Astrocyte of the spinal cord (primary cell): ENCODE measurements at regions not wholly inside any gene's neighbourhood (a gene's known extent, or its start where the extent isn't known, plus 50 kb on each side); places are given as distances from the start of the nearest gene placed in this dataset.

Source experiments
- DNase-seq: peaks from one replicate; pipeline ENCODE4 v3.0.0; 2011; ENCODE audit warnings: low read depth, low spot score
- H3K4me3 ChIP-seq: 2 replicates; pipeline ENCODE4 v1.5.1; 2011; ENCODE audit warnings: low read depth, mild to moderate bottlenecking, low read length, moderate library complexity
- in situ Hi-C: cut with HindIII; loops from 2 replicates; pipeline ENCODE4 v1.10.0; 2017; ENCODE audit warnings: low sequenced_read_pairs
- TF ChIP-seq, protein P1 (sequence below): IDR thresholded peaks from 2 replicates; pipeline ENCODE4 v1.5.1; 2012; ENCODE audit warnings: low read depth, mild to moderate bottlenecking, low read length, inconsistent platforms

DNA sequence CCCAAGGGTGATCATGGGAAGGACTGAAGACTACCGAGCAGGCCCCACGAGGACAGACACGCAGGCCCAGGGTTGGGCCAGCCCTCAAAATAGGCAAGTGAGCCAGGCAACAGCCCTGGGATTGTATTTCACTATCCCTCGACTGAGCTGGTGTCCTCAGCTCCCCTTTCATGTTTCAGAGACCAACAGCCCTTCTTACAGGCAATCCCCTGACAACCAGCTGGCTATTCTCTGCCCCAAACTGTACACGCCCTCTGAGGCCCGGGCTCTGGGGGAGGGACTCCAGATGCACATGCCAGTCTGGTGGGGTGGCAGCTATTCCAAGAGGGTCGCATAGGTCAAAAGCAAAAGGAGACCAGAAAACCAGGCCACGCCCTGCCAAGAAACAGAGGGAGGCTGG lies 243.0 kb downstream of the TOMM20 start:
- TF ChIP-seq, protein P1, sequence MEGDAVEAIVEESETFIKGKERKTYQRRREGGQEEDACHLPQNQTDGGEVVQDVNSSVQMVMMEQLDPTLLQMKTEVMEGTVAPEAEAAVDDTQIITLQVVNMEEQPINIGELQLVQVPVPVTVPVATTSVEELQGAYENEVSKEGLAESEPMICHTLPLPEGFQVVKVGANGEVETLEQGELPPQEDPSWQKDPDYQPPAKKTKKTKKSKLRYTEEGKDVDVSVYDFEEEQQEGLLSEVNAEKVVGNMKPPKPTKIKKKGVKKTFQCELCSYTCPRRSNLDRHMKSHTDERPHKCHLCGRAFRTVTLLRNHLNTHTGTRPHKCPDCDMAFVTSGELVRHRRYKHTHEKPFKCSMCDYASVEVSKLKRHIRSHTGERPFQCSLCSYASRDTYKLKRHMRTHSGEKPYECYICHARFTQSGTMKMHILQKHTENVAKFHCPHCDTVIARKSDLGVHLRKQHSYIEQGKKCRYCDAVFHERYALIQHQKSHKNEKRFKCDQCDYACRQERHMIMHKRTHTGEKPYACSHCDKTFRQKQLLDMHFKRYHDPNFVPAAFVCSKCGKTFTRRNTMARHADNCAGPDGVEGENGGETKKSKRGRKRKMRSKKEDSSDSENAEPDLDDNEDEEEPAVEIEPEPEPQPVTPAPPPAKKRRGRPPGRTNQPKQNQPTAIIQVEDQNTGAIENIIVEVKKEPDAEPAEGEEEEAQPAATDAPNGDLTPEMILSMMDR = no peak
- H3K4me3 ChIP-seq = no peak overlapping the region
- in situ Hi-C loops = no loop called here
- DNase-seq = no peak

DNA sequence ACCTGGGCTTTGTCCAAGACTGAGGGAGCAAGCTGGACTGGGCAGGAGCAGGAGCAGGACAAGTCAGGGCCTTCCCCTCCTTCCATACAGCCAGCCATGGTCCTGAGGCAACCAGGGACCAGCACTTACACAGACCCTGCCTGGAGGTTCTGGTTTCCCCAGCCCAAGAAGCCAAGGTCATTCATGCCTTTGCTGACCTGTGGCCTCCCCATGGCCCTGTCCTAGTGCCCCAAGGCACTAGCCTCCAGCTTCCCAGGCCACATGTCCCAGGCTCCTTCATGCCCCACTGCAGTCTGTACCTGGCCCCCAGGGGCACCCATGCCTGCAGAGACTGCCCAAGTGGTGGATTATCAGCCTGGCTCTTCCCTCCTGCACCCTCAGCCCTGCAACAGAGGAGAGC lies 243.9 kb downstream of the TOMM20 start:
- DNase-seq = no peak
- no peak overlapping the region for H3K4me3 ChIP-seq
- TF ChIP-seq, protein P1 = no peak
- in situ Hi-C loops = no loop called here

DNA sequence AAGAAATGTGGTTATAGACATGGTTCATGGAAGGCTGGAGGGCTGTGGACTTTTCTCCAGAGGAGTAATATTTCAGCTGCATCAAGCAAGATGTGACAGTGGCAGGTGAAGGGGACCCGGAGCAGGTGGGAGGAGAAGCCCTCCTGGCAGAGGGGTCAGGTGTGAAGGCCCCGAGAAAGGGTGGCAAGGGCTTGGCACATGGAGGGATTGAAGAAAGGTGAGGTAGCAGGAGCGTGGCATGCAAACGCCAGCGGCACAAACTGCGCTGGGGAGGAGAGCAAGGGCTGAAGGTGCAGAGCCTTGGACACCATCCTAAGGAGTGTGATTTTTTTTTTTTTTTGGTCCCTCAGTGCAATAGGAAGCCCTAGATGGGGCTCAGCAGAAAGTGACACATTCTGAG lies 244.6 kb downstream of the TOMM20 start:
- TF ChIP-seq, protein P1 = no peak
- DNase-seq = no peak
- in situ Hi-C loops = no loop called here
- no peak overlapping the region for H3K4me3 ChIP-seq

DNA sequence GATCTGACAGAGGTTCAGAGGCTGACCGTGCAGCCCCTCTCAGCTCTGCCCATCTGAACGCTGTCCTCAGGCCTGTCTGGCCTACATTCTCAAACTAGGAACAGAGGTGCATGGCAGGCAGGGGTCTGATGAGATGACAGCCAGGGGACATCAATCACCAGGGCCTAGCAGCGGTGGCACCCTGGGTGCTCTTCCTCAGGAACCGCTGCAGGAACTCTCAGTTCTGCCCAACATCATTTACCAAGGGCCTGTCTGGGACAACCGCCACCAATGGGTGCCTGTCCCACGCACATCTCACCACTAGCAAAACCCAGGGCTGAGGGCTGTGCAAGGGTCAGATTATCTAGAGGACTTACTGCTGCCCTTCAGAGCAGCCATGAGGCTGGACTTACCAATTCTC lies 245.7 kb downstream of the TOMM20 start:
- TF ChIP-seq, protein P1 = no peak
- in situ Hi-C loops = no loop called here
- DNase-seq = no peak
- H3K4me3 ChIP-seq = no peak overlapping the region

DNA sequence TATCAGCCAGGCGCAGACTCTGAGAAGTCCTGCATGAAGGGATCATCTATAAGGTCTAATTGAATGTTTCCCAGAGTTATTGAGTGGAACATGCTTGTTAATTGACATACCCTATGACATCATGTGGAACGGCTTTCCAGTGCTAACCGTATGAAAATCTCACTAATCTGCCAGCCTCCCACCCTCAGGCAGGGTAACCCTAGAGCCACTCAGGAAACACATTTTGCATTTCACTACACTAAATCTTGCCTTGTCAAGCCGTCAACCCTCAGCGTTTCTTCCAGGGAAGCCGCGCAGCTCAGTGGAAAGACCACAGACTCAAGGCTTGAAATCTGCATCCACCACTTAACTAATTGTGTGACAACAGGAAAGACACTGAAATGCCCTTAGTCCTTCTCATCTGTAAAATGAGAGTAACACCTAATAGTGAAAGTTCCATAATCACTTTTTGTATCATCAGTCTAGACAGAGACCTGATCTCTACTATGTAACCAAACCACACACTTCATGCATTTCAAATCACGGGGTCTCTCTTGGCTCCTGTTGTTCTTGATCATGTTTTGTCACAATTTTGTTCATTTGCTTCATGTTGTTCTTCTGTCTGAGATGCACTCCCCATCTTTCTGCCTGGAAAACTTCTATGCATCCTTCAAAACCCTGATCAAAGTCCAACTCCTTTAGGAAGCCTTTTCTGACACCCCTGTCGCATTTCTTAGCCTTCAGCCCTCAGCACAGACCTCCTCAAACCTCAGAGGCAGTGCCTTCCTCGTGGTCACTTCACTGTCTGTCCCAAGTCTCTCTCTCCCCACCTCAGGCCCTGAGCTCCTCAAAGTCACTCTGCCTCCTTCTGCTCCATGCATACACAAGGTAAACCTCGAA lies 246.5 kb downstream of the TOMM20 start:
- TF ChIP-seq, protein P1 = no peak
- no peak for DNase-seq
- in situ Hi-C loops = no loop called here

DNA sequence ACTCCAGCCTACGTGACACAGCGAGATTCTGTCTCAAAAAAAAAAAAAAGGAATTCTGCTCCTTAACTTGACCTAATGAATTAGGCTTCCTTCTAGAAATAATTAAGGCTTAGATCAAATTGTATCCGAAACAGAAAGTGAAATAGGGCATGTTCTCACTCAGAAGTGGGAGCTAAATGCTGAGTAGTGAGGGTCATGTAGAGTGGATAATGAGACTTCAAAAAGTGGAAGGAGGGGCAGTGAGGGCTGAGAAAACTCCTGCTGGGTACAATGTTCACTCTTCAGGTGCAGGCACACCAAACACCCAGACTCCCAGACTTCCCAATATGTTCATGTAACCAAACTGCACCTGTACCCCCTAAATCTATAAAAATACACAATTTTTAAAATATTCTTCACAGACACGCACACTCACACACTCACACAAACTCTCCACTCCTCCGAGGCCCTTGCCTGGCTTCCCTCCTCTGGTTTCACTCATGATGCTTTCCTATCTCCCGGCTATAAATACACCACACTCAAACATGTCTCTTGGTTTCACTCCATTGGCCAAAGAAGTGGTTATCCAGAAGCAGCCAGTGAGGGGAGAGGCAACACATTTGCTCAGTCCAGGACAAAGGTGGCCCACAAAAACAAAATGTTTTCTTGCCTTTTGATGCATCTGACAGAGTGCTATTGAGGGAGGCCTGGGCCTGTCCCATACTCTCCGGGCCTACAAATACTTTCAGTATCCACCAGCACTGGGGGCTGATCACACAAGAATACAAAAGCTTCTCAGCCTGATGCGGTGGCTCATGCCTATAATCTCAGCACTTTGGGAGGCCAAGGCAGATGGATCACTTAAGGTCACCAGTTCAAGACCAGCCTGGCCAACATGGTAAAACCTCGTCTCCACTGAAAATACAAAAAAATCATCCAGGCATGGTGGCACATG lies 249.2 kb downstream of the TOMM20 start:
- DNase-seq = no peak
- in situ Hi-C loops = no loop called here
- TF ChIP-seq, protein P1 = no peak
- no peak overlapping the region for H3K4me3 ChIP-seq

More for the DNA sequence above, 246.5 kb downstream of the TOMM20 start:
- no peak overlapping the region for H3K4me3 ChIP-seq
